ENCODE measurements at regions not wholly inside any gene's neighbourhood (a gene's known extent, or its start where the extent isn't known, plus 50 kb on each side); places are given as distances from the start of the nearest gene placed in this dataset.

DNA sequence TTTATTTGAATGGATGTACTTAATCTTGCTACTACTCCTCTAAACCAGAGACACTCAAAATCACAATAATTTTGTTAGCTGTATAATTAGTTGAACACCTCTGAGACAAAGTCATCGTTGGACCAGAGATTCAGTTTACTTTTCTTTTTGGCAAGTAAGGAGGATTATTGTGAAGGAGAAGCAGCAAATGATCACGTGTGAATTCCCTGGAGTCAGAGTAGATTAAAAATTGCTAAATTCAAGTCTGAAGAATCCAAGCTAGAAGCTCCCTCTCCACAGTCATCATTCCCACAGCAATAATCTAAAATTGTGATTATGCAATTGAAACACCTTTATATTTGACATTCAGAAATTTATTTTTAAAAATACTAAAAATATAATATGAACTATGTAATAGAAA lies 484.4 kb downstream of the CMPK2 start (continued):
- TF ChIP-seq CBFB (CRISPR knock-in tag; IDR thresholded peaks at IDR 0.05; ENCODE audit: low read depth) (no peak), ZNF317 (CRISPR knock-in tag; IDR thresholded peaks at IDR 0.05; ENCODE audit: borderline replicate concordance, low read depth) (no peak)
- TF ChIP-seq, protein P1, sequence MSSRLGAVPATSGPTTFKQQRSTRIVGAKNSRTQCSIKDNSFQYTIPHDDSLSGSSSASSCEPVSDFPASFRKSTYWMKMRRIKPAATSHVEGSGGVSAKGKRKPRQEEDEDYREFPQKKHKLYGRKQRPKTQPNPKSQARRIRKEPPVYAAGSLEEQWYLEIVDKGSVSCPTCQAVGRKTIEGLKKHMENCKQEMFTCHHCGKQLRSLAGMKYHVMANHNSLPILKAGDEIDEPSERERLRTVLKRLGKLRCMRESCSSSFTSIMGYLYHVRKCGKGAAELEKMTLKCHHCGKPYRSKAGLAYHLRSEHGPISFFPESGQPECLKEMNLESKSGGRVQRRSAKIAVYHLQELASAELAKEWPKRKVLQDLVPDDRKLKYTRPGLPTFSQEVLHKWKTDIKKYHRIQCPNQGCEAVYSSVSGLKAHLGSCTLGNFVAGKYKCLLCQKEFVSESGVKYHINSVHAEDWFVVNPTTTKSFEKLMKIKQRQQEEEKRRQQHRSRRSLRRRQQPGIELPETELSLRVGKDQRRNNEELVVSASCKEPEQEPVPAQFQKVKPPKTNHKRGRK (CRISPR knock-in tag; IDR thresholded peaks at IDR 0.05; ENCODE audit: borderline replicate concordance), result no peak

GRCh38 chr2:6384341-6384740 lies 481.4 kb downstream of the CMPK2 start:
- peaks cover 80% of the 10 kb centered on the region for H3K9me3 Mint-ChIP-seq
- H3K27ac Mint-ChIP-seq, result no peak overlapping the region
- no peak overlapping the region for H3K4me3 Mint-ChIP-seq
- POLR2A ChIA-PET, result no interaction called here
- DNase-seq (ENCODE audit: low spot score) (no peak), ATAC-seq (no peak)
- peaks cover 7% of the 10 kb centered on the region for H3K27me3 Mint-ChIP-seq (ENCODE audit: low read depth)
- CTCF ChIA-PET, result no interaction called here
- H3K36me3 Mint-ChIP-seq, result peaks cover 71% of the 10 kb centered on the region
- no peaks in the 10 kb centered on the region for H3K4me1 Mint-ChIP-seq
- TF ChIP-seq PREB (CRISPR knock-in tag; IDR thresholded peaks at IDR 0.05; ENCODE audit: borderline replicate concordance) (no peak), SOX15 (CRISPR knock-in tag; IDR thresholded peaks at IDR 0.05) (no peak), JAZF1 (CRISPR knock-in tag; IDR thresholded peaks at IDR 0.05) (no peak), ELF4 (CRISPR knock-in tag; IDR thresholded peaks at IDR 0.05; ENCODE audit: low read depth) (no peak), ZBTB21 (CRISPR knock-in tag; IDR thresholded peaks at IDR 0.05; ENCODE audit: borderline replicate concordance) (no peak), ZNF317 (CRISPR knock-in tag; IDR thresholded peaks at IDR 0.05; ENCODE audit: borderline replicate concordance, low read depth) (no peak), CREM (CRISPR knock-in tag; IDR thresholded peaks at IDR 0.05) (no peak), CBFB (CRISPR knock-in tag; IDR thresholded peaks at IDR 0.05; ENCODE audit: low read depth) (no peak), NFE2L1 (CRISPR knock-in tag; IDR thresholded peaks at IDR 0.05) (no peak), ZNF232 (CRISPR knock-in tag; IDR thresholded peaks at IDR 0.05) (no peak), TEAD4 (CRISPR knock-in tag; IDR thresholded peaks at IDR 0.05) (no peak), TEAD1 (CRISPR knock-in tag; IDR thresholded peaks at IDR 0.05) (no peak), ESRRA (CRISPR knock-in tag; IDR thresholded peaks at IDR 0.05; ENCODE audit: borderline replicate concordance) (no peak), ZNF416 (CRISPR knock-in tag; IDR thresholded peaks at IDR 0.05) (no peak)
- TF ChIP-seq, protein P2, sequence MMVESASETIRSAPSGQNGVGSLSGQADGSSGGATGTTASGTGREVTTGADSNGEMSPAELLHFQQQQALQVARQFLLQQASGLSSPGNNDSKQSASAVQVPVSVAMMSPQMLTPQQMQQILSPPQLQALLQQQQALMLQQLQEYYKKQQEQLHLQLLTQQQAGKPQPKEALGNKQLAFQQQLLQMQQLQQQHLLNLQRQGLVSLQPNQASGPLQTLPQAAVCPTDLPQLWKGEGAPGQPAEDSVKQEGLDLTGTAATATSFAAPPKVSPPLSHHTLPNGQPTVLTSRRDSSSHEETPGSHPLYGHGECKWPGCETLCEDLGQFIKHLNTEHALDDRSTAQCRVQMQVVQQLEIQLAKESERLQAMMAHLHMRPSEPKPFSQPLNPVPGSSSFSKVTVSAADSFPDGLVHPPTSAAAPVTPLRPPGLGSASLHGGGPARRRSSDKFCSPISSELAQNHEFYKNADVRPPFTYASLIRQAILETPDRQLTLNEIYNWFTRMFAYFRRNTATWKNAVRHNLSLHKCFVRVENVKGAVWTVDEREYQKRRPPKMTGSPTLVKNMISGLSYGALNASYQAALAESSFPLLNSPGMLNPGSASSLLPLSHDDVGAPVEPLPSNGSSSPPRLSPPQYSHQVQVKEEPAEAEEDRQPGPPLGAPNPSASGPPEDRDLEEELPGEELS (CRISPR knock-in tag; IDR thresholded peaks at IDR 0.05), result no peak
- TF ChIP-seq, protein P3, sequence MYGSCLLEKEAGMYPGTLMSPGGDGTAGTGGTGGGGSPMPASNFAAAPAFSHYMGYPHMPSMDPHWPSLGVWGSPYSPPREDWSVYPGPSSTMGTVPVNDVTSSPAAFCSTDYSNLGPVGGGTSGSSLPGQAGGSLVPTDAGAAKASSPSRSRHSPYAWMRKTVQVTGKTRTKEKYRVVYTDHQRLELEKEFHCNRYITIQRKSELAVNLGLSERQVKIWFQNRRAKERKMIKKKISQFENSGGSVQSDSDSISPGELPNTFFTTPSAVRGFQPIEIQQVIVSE (CRISPR knock-in tag; IDR thresholded peaks at IDR 0.05; ENCODE audit: borderline replicate concordance), result no peak

DNA sequence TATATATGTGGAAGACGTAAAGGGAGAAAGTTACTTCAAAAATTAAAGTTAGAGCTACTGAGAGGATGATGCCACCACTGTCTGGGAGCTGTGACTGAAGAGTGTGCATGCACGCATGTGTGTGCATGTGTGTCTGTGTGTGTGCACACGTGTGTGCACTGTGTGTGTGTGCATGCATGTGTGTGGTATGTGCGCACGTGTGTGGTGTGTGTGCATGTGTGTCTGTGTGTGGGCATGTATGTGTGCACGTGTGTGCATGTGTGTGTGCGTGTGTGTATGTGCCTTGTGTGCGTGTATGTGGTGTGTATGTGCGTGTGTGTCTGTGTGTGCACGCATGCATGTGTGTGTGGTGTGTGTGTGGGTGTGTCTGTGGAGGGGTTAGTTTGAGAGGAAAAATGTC lies 473.4 kb downstream of the CMPK2 start:
- no peak for DNase-seq (ENCODE audit: low spot score)
- POLR2A ChIA-PET, result no interaction called here
- Mint-ChIP-seq H3K4me1 (no peaks in the 10 kb centered on the region), H3K9me3 (peaks cover 86% of the 10 kb centered on the region), H3K27ac (no peak overlapping the region), H3K27me3 (ENCODE audit: low read depth) (peaks cover 10% of the 10 kb centered on the region), H3K36me3 (peaks cover 83% of the 10 kb centered on the region), H3K4me3 (no peak overlapping the region)
- ATAC-seq, result no peak
- CTCF ChIA-PET, result interaction anchor here (0.7 kb wide), 1 partner anchor 657 kb away, joined by 3 read pairs; no protein-coding TSS in a partner anchor
- TF ChIP-seq OVOL2 (CRISPR knock-in tag; IDR thresholded peaks at IDR 0.05; ENCODE audit: borderline replicate concordance) (no peak), GTF2I (CRISPR knock-in tag; conservative IDR thresholded peaks at IDR 0.05) (no peak), ELF4 (CRISPR knock-in tag; IDR thresholded peaks at IDR 0.05; ENCODE audit: low read depth) (no peak), JAZF1 (CRISPR knock-in tag; IDR thresholded peaks at IDR 0.05) (no peak), MYBL2 (CRISPR knock-in tag; IDR thresholded peaks at IDR 0.05) (no peak), FOXK1 (CRISPR knock-in tag; IDR thresholded peaks at IDR 0.05) (no peak), ZNF232 (CRISPR knock-in tag; IDR thresholded peaks at IDR 0.05) (no peak), NR3C1 (CRISPR knock-in tag; conservative IDR thresholded peaks at IDR 0.05; ENCODE audit: low read depth) (no peak), PRRX2 (CRISPR knock-in tag; IDR thresholded peaks at IDR 0.05) (no peak), USF1 (CRISPR knock-in tag; IDR thresholded peaks at IDR 0.05) (no peak), CREM (CRISPR knock-in tag; IDR thresholded peaks at IDR 0.05) (no peak), USF2 (CRISPR knock-in tag; IDR thresholded peaks at IDR 0.05) (no peak)

Data from WTC11 (cell line).